GM23338 (cell line): ENCODE measurements at regions not wholly inside any gene's neighbourhood (a gene's known extent, or its start where the extent isn't known, plus 50 kb on each side); places are given as distances from the start of the nearest gene placed in this dataset.

Experiments used
- ATAC-seq: fragments of 200-7000 bp; cut with Tn5 transposase; 3 replicates; pipeline ENCODE4 v1.9.1; 2020
- DNase-seq: peaks from one replicate; pipeline ENCODE4 v3.0.0-alpha.2; 2015; ENCODE audit warnings: low spot score
- H2AFZ ChIP-seq: fragments of 200-600 bp; sonication (generic); 2 replicates; pipeline ENCODE4 v1.8.0; 2016; ENCODE audit warnings: antibody characterized with exemption, mild to moderate bottlenecking, moderate library complexity
- H3F3A ChIP-seq: fragments of 200-600 bp; sonication (generic); replicated peaks from 2 replicates; pipeline ENCODE4 v1.8.0; 2017; ENCODE audit warnings: antibody characterized with exemption, mixed run types, low read depth
- H3K27ac ChIP-seq: fragments of 200-600 bp; sonication (generic); 2 replicates; pipeline ENCODE4 v1.6.1; 2016; ENCODE audit warnings: low read depth
- H3K27me3 ChIP-seq: fragments of 200-600 bp; sonication (generic); 2 replicates; pipeline ENCODE4 v1.8.0; 2016; ENCODE audit warnings: mild to moderate bottlenecking, mixed run types, moderate library complexity; ENCODE audit not compliant: insufficient read depth
- H3K36me3 ChIP-seq: fragments of 200-600 bp; sonication (generic); 2 replicates; pipeline ENCODE4 v1.8.0; 2016; ENCODE audit warnings: mild to moderate bottlenecking; ENCODE audit not compliant: insufficient read depth
- H3K4me1 ChIP-seq: fragments of 200-600 bp; sonication (generic); 2 replicates; pipeline ENCODE4 v1.8.0; 2016; ENCODE audit warnings: mild to moderate bottlenecking, moderate library complexity; ENCODE audit not compliant: insufficient read depth
- H3K4me2 ChIP-seq: fragments of 200-600 bp; sonication (generic); 2 replicates; pipeline ENCODE4 v1.7.1; 2017; ENCODE audit warnings: mixed run types
- H3K4me3 ChIP-seq: fragments of 200-600 bp; sonication (generic); 2 replicates; pipeline ENCODE4 v1.6.1; 2016; ENCODE audit warnings: mixed run types
- H3K79me2 ChIP-seq: fragments of 200-600 bp; sonication (generic); replicated peaks from 2 replicates; pipeline ENCODE4 v1.8.0; 2017; ENCODE audit warnings: mild to moderate bottlenecking; ENCODE audit not compliant: insufficient read depth
- H3K9me2 ChIP-seq: fragments of 200-600 bp; sonication (generic); 2 replicates; pipeline ENCODE4 v1.8.0; 2017; ENCODE audit not compliant: insufficient read depth
- H4K20me1 ChIP-seq: fragments of 200-600 bp; sonication (generic); replicated peaks from 2 replicates; pipeline ENCODE4 v1.8.0; 2017; ENCODE audit warnings: mild to moderate bottlenecking; ENCODE audit not compliant: insufficient read depth
- H3K27ac Mint-ChIP-seq: 2 replicates; pipeline ENCODE4 v1.8.0; 2020; ENCODE audit warnings: inconsistent platforms, mild to moderate bottlenecking, moderate library complexity, mixed read lengths
- H3K27me3 Mint-ChIP-seq: 3 replicates; pipeline ENCODE4 v1.8.0; 2022; ENCODE audit warnings: low read depth, mild to moderate bottlenecking, moderate library complexity, mixed read lengths, inconsistent platforms; ENCODE audit not compliant: insufficient read depth, poor library complexity
- H3K36me3 Mint-ChIP-seq: 3 replicates; pipeline ENCODE4 v1.8.0; 2021; ENCODE audit warnings: low read depth, mild to moderate bottlenecking, inconsistent platforms, moderate library complexity, mixed read lengths
- H3K4me1 Mint-ChIP-seq: 3 replicates; pipeline ENCODE4 v1.8.0; 2020; ENCODE audit warnings: mild to moderate bottlenecking, inconsistent platforms, mixed read lengths
- H3K4me3 Mint-ChIP-seq: 3 replicates; pipeline ENCODE4 v1.8.0; 2021; ENCODE audit warnings: moderate library complexity, mild to moderate bottlenecking, inconsistent platforms, mixed read lengths
- H3K9me3 Mint-ChIP-seq: 3 replicates; pipeline ENCODE4 v1.8.0; 2020; ENCODE audit warnings: moderate library complexity, mild to moderate bottlenecking, inconsistent platforms, mixed read lengths
- CREB1 ChIP-seq: fragments of 250-450 bp; sonication (Bioruptor Pico); IDR thresholded peaks from 2 replicates; pipeline ENCODE4 v1.5.0; 2020; ENCODE audit warnings: low read depth, mild to moderate bottlenecking, moderate library complexity
- EZH2 ChIP-seq: fragments of 200-600 bp; sonication (generic); IDR thresholded peaks from one replicate; pipeline ENCODE4 v1.8.0; 2017; ENCODE audit warnings: antibody characterized with exemption, mild to moderate bottlenecking, low read depth; ENCODE audit not compliant: unreplicated experiment
- EZH2phosphoT487 ChIP-seq: fragments of 200-600 bp; sonication (generic); IDR thresholded peaks from one replicate; pipeline ENCODE4 v1.8.1; 2018; ENCODE audit warnings: antibody characterized with exemption; ENCODE audit not compliant: unreplicated experiment
- JUNB ChIP-seq: IDR thresholded peaks from one replicate; pipeline ENCODE4 v1.6.1; 2016; ENCODE audit warnings: antibody characterized with exemption; ENCODE audit not compliant: unreplicated experiment
- NANOG ChIP-seq: IDR thresholded peaks from 2 replicates; pipeline ENCODE4 v1.6.1; 2016; ENCODE audit warnings: antibody characterized with exemption, borderline replicate concordance
- POLR2AphosphoS5 ChIP-seq: IDR thresholded peaks from 2 replicates; pipeline ENCODE4 v1.6.1; 2016; ENCODE audit warnings: antibody characterized with exemption, low read depth
- ZNF114 ChIP-seq: fragments of 250-450 bp; sonication (Bioruptor Pico); IDR thresholded peaks from 2 replicates; pipeline ENCODE4 v1.5.0; 2020; ENCODE audit warnings: mild to moderate bottlenecking, moderate library complexity
- ZNF331 ChIP-seq: fragments of 250-450 bp; sonication (Bioruptor Pico); IDR thresholded peaks from 2 replicates; pipeline ENCODE4 v1.5.0; 2020; ENCODE audit warnings: low read depth, mild to moderate bottlenecking, moderate library complexity
- TF ChIP-seq, protein P1 (sequence below): IDR thresholded peaks from one replicate; pipeline ENCODE4 v1.6.1; 2018; ENCODE audit warnings: antibody characterized with exemption; ENCODE audit not compliant: unreplicated experiment
- TF ChIP-seq, protein P2 (sequence below), 2 experiments: fragments of 200-600 bp in 1 of 2; sonication (generic) in 1 of 2; conservative IDR thresholded peaks; 2 replicates each; pipeline versions ENCODE4 v1.5.1 to v1.6.1; 2016 to 2017; ENCODE audit warnings: antibody characterized with exemption in 2 of 2, low read depth in 2 of 2, mild to moderate bottlenecking in 2 of 2, moderate library complexity in 1 of 2

DNA sequence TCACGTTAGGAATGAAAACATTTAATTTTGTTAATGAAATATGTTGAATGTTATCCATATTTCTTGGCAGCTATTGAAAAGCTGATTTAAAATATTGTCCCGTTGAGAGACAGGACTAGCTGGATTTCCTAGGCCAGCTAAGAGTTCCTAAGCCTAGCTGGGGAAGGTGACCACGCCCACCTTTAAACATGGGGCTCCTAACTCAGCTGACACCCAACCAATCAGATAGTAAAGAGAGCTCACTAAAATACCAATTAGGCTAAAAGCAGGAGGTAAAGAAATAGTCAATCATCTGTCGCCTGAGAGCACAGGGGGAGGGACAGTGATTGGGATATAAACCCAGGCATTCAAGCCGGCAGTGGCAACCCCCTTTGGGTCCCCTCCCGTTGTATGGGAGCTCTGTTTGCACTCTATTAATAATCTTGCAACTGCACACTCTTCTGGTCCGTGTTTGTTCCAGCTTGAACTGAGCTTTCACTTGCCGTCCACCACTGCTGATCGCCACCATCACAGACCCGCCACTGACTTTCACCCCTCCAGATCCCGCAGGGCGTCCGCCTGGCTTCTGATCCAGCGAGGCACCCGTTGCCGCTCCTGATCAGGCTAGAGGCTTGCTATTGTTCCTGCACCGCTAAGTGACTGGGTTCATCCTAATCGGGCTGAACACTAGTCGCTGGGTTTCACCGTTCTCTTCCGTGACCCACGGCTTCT is 308.9 kb downstream of the GLUD2 start (continued):
- TF ChIP-seq NANOG (no peak), EZH2 (no peak), ZNF114 (CRISPR knock-in tag) (no peak), EZH2phosphoT487 (no peak), ZNF331 (CRISPR knock-in tag) (no peak), CREB1 (no peak)
- TF ChIP-seq, protein P1, sequence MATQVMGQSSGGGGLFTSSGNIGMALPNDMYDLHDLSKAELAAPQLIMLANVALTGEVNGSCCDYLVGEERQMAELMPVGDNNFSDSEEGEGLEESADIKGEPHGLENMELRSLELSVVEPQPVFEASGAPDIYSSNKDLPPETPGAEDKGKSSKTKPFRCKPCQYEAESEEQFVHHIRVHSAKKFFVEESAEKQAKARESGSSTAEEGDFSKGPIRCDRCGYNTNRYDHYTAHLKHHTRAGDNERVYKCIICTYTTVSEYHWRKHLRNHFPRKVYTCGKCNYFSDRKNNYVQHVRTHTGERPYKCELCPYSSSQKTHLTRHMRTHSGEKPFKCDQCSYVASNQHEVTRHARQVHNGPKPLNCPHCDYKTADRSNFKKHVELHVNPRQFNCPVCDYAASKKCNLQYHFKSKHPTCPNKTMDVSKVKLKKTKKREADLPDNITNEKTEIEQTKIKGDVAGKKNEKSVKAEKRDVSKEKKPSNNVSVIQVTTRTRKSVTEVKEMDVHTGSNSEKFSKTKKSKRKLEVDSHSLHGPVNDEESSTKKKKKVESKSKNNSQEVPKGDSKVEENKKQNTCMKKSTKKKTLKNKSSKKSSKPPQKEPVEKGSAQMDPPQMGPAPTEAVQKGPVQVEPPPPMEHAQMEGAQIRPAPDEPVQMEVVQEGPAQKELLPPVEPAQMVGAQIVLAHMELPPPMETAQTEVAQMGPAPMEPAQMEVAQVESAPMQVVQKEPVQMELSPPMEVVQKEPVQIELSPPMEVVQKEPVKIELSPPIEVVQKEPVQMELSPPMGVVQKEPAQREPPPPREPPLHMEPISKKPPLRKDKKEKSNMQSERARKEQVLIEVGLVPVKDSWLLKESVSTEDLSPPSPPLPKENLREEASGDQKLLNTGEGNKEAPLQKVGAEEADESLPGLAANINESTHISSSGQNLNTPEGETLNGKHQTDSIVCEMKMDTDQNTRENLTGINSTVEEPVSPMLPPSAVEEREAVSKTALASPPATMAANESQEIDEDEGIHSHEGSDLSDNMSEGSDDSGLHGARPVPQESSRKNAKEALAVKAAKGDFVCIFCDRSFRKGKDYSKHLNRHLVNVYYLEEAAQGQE, result no peak
- TF ChIP-seq, protein P2, sequence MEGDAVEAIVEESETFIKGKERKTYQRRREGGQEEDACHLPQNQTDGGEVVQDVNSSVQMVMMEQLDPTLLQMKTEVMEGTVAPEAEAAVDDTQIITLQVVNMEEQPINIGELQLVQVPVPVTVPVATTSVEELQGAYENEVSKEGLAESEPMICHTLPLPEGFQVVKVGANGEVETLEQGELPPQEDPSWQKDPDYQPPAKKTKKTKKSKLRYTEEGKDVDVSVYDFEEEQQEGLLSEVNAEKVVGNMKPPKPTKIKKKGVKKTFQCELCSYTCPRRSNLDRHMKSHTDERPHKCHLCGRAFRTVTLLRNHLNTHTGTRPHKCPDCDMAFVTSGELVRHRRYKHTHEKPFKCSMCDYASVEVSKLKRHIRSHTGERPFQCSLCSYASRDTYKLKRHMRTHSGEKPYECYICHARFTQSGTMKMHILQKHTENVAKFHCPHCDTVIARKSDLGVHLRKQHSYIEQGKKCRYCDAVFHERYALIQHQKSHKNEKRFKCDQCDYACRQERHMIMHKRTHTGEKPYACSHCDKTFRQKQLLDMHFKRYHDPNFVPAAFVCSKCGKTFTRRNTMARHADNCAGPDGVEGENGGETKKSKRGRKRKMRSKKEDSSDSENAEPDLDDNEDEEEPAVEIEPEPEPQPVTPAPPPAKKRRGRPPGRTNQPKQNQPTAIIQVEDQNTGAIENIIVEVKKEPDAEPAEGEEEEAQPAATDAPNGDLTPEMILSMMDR (conservative IDR thresholded peaks at IDR 0.05; ENCODE audit: low read depth in 2 of 2), result no peak

DNA sequence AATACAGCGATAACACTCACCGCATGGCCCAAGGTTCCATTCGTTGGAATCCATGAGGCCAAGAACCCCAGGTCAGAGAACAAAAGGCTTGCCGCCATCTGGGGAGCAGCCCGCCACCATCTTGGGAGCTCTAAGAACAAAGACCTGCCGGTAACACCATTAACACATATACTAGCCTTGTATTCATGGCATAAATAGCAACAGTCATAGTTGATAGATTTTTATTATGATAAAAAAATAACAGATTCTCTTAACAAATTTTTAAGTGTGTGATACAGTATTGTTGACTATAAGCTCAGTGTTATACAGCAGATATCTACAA is 309.4 kb downstream of the GLUD2 start:
- H3K36me3 Mint-ChIP-seq, result no peaks in the 10 kb centered on the region
- no peak overlapping the region for H3K27ac Mint-ChIP-seq
- H3K4me3 Mint-ChIP-seq, result no peak overlapping the region
- H3K4me1 Mint-ChIP-seq, result no peaks in the 10 kb centered on the region
- no peak overlapping the region for H2AFZ ChIP-seq
- H3K9me3 Mint-ChIP-seq, result no peaks in the 10 kb centered on the region
- H3K4me2 ChIP-seq, result no peak overlapping the region
- DNase-seq, result no peak
- no peak for ATAC-seq
- no peaks in the 10 kb centered on the region for H3K27me3 Mint-ChIP-seq
- H3K27ac ChIP-seq, result no peak overlapping the region
- no peaks in the 10 kb centered on the region for H4K20me1 ChIP-seq
- H3K4me3 ChIP-seq, result no peak overlapping the region
- TF ChIP-seq CREB1 (no peak), POLR2AphosphoS5 (no peak), ZNF114 (CRISPR knock-in tag) (no peak), JUNB (no peak)
- TF ChIP-seq, protein P2 (conservative IDR thresholded peaks at IDR 0.05; ENCODE audit: low read depth in 2 of 2), result no peak
- no peaks in the 10 kb centered on the region for H3K79me2 ChIP-seq
- H3K36me3 ChIP-seq, result no peaks in the 10 kb centered on the region
- no peaks in the 10 kb centered on the region for H3K9me2 ChIP-seq
- H3K27me3 ChIP-seq, result no peaks in the 10 kb centered on the region
- no peaks in the 10 kb centered on the region for H3K4me1 ChIP-seq
- no peaks in the 10 kb centered on the region for H3F3A ChIP-seq
